Hepatocyte (in vitro differentiated cells): ENCODE measurements at regions not wholly inside any gene's neighbourhood (a gene's known extent, or its start where the extent isn't known, plus 50 kb on each side); places are given as distances from the start of the nearest gene placed in this dataset.

Experiments
- DNase-seq: peaks from one replicate; pipeline ENCODE4 v3.0.0-alpha.2; 2016; ENCODE audit warnings: low spot score
- H2AFZ ChIP-seq: fragments of 200-600 bp; sonication (generic); 2 replicates; pipeline ENCODE4 v1.6.0; 2016; ENCODE audit warnings: antibody characterized with exemption, mild to moderate bottlenecking
- H3K27ac ChIP-seq: fragments of 200-600 bp; sonication (generic); 2 replicates; pipeline ENCODE4 v1.5.1; 2016; ENCODE audit warnings: mild to moderate bottlenecking
- H3K27me3 ChIP-seq: fragments of 200-600 bp; sonication (generic); 2 replicates; pipeline ENCODE4 v1.6.1; 2016
- H3K36me3 ChIP-seq: fragments of 200-600 bp; sonication (generic); replicated peaks from 2 replicates; pipeline ENCODE4 v1.5.1; 2016; ENCODE audit warnings: low read depth; ENCODE audit not compliant: insufficient read depth
- H3K4me1 ChIP-seq: fragments of 200-600 bp; sonication (generic); 2 replicates; pipeline ENCODE4 v1.5.1; 2016; ENCODE audit warnings: mild to moderate bottlenecking, moderate library complexity; ENCODE audit not compliant: insufficient read depth
- H3K4me2 ChIP-seq: fragments of 200-600 bp; sonication (generic); 2 replicates; pipeline ENCODE4 v1.6.0; 2016
- H3K4me3 ChIP-seq: fragments of 200-600 bp; sonication (generic); 2 replicates; pipeline ENCODE4 v1.5.1; 2016; ENCODE audit warnings: mild to moderate bottlenecking
- H3K79me2 ChIP-seq: fragments of 200-600 bp; sonication (generic); 2 replicates; pipeline ENCODE4 v1.6.0; 2017; ENCODE audit warnings: mild to moderate bottlenecking
- H3K9me2 ChIP-seq: fragments of 200-600 bp; sonication (generic); replicated peaks from 2 replicates; pipeline ENCODE4 v1.6.0; 2017; ENCODE audit warnings: mild to moderate bottlenecking; ENCODE audit not compliant: insufficient read depth
- H3K9me3 ChIP-seq: fragments of 200-600 bp; sonication (generic); 2 replicates; pipeline ENCODE4 v1.5.1; 2016; ENCODE audit warnings: low read depth, mild to moderate bottlenecking
- H4K20me1 ChIP-seq: fragments of 200-600 bp; sonication (generic); 2 replicates; pipeline ENCODE4 v1.6.0; 2016; ENCODE audit warnings: mild to moderate bottlenecking; ENCODE audit not compliant: insufficient read depth, poor library complexity, severe bottlenecking
- CTCF ChIP-seq: fragments of 200-600 bp; sonication (generic); IDR thresholded peaks from 2 replicates; pipeline ENCODE4 v1.5.1; 2016; ENCODE audit warnings: antibody characterized with exemption, mild to moderate bottlenecking; ENCODE audit not compliant: poor library complexity
- EZH2 ChIP-seq: fragments of 200-600 bp; sonication (generic); IDR thresholded peaks from 2 replicates; pipeline ENCODE4 v1.6.1; 2016; ENCODE audit warnings: antibody characterized with exemption, mild to moderate bottlenecking, borderline replicate concordance
- EZH2phosphoT487 ChIP-seq: fragments of 200-600 bp; sonication (generic); IDR thresholded peaks from one replicate; pipeline ENCODE4 v1.6.1; 2018; ENCODE audit warnings: antibody characterized with exemption, mild to moderate bottlenecking, low read depth, moderate library complexity; ENCODE audit not compliant: unreplicated experiment, severe bottlenecking
- WGBS: methylation state at CpG from one replicate; pipeline ENCODE4 v1.1.6; 2016; ENCODE audit warnings: low lambda C conversion rate; ENCODE audit errors: missing lambda C conversion rate; 5-methylcytosine and 5-hydroxymethylcytosine counted together

DNA sequence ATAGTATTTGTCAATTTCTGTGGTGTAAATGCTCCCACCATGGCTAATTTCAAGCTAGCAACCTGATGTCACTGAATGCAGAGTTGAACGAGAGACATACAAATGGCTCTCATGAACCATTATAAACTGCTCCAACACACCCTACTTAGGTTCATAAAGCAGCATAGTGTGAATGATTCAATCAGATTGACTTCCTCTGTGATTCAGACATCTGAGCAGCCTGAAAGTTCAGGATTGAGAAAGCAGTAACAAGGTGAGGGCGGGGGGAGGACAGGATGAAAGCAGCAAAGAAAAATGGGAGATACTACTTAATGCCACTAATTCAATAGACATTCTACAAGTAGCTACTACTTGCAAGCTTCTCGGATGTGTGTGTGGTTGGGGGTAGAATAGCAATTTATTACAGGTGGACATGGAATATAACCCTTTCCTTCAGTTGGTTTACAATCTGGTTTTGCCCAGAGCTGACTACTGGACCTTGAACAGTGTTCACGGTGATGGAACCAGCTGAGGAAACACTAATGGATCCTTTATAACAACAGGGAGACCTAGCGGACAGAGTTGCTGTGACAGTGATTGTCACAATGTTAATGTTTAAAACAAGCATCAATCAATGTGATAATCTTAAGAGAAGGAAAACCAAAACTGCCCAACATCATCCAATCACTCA lies 52.5 kb upstream of the PELI2 start:
- DNase-seq, result no peak
- no peaks in the 10 kb centered on the region for H4K20me1 ChIP-seq
- no peaks in the 10 kb centered on the region for H3K4me1 ChIP-seq
- H3K4me3 ChIP-seq, result no peak overlapping the region
- no peaks in the 10 kb centered on the region for H3K9me3 ChIP-seq
- H3K79me2 ChIP-seq, result no peaks in the 10 kb centered on the region
- no peaks in the 10 kb centered on the region for H3K27me3 ChIP-seq
- no peak overlapping the region for H2AFZ ChIP-seq
- no peak overlapping the region for H3K4me2 ChIP-seq
- no peaks in the 10 kb centered on the region for H3K9me2 ChIP-seq
- H3K36me3 ChIP-seq, result no peaks in the 10 kb centered on the region
- TF ChIP-seq CTCF, result no peak
- no peak for TF ChIP-seq EZH2
- TF ChIP-seq EZH2phosphoT487, result no peak
- H3K27ac ChIP-seq, result no peak overlapping the region
- 90% methylated on average over 5 of the region's 5 CpGs for WGBS
